ENCODE measurements at regions not wholly inside any gene's neighbourhood (a gene's known extent, or its start where the extent isn't known, plus 50 kb on each side); places are given as distances from the start of the nearest gene placed in this dataset.

- no peak for DNase-seq (ENCODE audit: low spot score)
- Histone ChIP-seq H3K36me3 (no peaks in the 10 kb centered on the region), H3K27ac (no peak overlapping the region)
Measured at GRCh38 chr16:9402293-9402860, 310.9 kb downstream of the HAPSTR1 start.

DNA sequence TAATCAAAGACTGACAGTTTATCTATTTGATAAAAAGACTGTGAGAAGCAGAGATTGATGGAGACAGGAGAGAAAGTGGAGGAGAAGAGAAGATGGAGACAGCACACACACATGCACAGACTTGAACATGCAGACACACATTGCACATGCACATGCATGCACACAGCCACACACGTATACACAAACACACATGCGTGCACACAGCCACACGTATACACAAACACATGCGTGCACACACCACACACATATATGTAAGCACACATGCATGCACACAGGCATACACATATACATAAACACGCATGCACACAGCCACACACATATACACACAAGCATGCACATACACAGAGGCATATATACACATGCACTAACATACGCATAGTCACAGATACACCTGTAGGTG, 313.4 kb downstream of the HAPSTR1 start:
- no peak overlapping the region for H3K4me3 ChIP-seq
- no peaks in the 10 kb centered on the region for H3K9me3 ChIP-seq
- no peaks in the 10 kb centered on the region for H3K36me3 ChIP-seq
- no peaks in the 10 kb centered on the region for H3K27me3 ChIP-seq
- no peak overlapping the region for H3K27ac ChIP-seq
- no peak for DNase-seq (ENCODE audit: low spot score)
- TF ChIP-seq, protein P1, sequence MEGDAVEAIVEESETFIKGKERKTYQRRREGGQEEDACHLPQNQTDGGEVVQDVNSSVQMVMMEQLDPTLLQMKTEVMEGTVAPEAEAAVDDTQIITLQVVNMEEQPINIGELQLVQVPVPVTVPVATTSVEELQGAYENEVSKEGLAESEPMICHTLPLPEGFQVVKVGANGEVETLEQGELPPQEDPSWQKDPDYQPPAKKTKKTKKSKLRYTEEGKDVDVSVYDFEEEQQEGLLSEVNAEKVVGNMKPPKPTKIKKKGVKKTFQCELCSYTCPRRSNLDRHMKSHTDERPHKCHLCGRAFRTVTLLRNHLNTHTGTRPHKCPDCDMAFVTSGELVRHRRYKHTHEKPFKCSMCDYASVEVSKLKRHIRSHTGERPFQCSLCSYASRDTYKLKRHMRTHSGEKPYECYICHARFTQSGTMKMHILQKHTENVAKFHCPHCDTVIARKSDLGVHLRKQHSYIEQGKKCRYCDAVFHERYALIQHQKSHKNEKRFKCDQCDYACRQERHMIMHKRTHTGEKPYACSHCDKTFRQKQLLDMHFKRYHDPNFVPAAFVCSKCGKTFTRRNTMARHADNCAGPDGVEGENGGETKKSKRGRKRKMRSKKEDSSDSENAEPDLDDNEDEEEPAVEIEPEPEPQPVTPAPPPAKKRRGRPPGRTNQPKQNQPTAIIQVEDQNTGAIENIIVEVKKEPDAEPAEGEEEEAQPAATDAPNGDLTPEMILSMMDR (IDR thresholded peaks at IDR 0.05), result no peak
- no peaks in the 10 kb centered on the region for H3K4me1 ChIP-seq

More at GRCh38 chr16:9402293-9402860, 310.9 kb downstream of the HAPSTR1 start:
- Histone ChIP-seq H3K27me3 (no peaks in the 10 kb centered on the region), H3K9me3 (peaks cover 0 to 4% of the 10 kb centered on the region in 2 donors), H3K4me1 (no peaks in the 10 kb centered on the region), H3K4me3 (no peak overlapping the region)
- TF ChIP-seq, protein P1 (IDR thresholded peaks at IDR 0.05), result no peak

- H3K27me3 ChIP-seq, result no peaks in the 10 kb centered on the region
- H3K27ac ChIP-seq, result no peak overlapping the region
- H3K4me1 ChIP-seq, result no peaks in the 10 kb centered on the region
- TF ChIP-seq, protein P1 (IDR thresholded peaks at IDR 0.05), result no peak
- H3K4me3 ChIP-seq, result no peak overlapping the region
- no peaks in the 10 kb centered on the region for H3K9me3 ChIP-seq
- no peaks in the 10 kb centered on the region for H3K36me3 ChIP-seq
- no peak for DNase-seq (ENCODE audit: low spot score)
Measured at GRCh38 chr16:9406038-9406712, 314.7 kb downstream of the HAPSTR1 start.

GRCh38 chr16:9407206-9407758, 315.8 kb downstream of the HAPSTR1 start:
- Histone ChIP-seq H3K9me3 (no peaks in the 10 kb centered on the region), H3K27me3 (no peaks in the 10 kb centered on the region), H3K36me3 (no peaks in the 10 kb centered on the region), H3K27ac (no peak overlapping the region), H3K4me1 (no peaks in the 10 kb centered on the region), H3K4me3 (no peak overlapping the region)
- TF ChIP-seq, protein P1 (IDR thresholded peaks at IDR 0.05), result no peak
- no peak for DNase-seq (ENCODE audit: low spot score)

GRCh38 chr16:9408297-9408878, 316.9 kb downstream of the HAPSTR1 start:
- H3K4me3 ChIP-seq, result no peak overlapping the region
- no peaks in the 10 kb centered on the region for H3K9me3 ChIP-seq
- TF ChIP-seq, protein P1 (IDR thresholded peaks at IDR 0.05), result no peak
- DNase-seq (ENCODE audit: low spot score), result no peak
- H3K4me1 ChIP-seq, result no peaks in the 10 kb centered on the region
- H3K27ac ChIP-seq, result no peak overlapping the region
- H3K36me3 ChIP-seq, result no peaks in the 10 kb centered on the region
- no peaks in the 10 kb centered on the region for H3K27me3 ChIP-seq

Data from right atrium auricular region (tissue), 2 donors.